ENCODE measurements at regions not wholly inside any gene's neighbourhood (a gene's known extent, or its start where the extent isn't known, plus 50 kb on each side); places are given as distances from the start of the nearest gene placed in this dataset.

DNA sequence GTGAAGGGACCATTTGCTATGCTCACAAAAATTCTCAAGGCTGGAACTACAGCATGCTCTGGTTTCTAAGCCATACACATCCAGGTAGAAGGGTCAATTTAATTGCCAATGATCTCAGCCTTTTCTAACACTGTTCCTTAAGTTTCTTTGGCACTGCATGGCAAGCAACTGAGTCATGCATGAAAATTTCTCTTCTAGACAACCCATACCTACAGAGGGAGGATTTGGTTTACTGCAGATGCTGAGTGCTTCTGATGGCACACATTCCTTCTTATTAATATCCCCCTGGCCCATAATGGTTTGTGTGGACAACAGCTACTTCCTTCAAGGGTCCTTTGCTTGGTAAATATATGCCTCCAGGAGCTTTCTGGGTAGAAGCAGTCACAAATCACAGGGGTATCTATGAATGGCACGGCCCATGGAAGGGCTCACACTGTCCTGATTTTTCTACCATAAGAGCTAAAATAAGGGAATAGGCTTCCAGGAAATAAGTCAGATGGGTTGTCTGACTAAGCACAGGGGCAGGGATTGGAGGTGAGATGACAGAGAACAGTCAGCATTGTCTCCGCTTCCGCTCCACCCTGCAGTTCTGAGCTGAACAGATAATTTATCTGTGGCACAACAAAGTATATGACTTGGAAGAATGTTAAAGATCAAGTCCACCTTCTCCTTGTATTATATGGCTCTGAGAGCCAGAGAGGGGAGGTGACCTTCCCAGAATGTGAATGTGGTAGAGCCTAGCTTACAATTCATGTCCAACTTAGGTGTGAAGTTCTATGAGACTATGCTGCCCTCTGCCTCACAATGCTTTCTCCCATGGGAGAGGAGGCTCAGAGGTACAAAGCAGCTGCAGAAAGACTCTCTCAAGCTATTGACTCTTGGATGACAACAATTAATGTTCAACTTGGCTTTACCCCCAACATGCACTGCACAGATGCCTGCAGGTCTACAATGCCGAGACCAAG lies 199.2 kb upstream of the TNP1 start:
- DNase-seq (ENCODE audit: extremely low spot score), result no peak
- ChIA-PET POLR2A (no interaction called here), CTCF (interaction anchor here (0.8 to 1.3 kb wide), 3 partner anchors 8 to 27 kb away, joined by 3 to 4 read pairs (median 3); no protein-coding TSS in a partner anchor)
- TF ChIP-seq, protein P1, sequence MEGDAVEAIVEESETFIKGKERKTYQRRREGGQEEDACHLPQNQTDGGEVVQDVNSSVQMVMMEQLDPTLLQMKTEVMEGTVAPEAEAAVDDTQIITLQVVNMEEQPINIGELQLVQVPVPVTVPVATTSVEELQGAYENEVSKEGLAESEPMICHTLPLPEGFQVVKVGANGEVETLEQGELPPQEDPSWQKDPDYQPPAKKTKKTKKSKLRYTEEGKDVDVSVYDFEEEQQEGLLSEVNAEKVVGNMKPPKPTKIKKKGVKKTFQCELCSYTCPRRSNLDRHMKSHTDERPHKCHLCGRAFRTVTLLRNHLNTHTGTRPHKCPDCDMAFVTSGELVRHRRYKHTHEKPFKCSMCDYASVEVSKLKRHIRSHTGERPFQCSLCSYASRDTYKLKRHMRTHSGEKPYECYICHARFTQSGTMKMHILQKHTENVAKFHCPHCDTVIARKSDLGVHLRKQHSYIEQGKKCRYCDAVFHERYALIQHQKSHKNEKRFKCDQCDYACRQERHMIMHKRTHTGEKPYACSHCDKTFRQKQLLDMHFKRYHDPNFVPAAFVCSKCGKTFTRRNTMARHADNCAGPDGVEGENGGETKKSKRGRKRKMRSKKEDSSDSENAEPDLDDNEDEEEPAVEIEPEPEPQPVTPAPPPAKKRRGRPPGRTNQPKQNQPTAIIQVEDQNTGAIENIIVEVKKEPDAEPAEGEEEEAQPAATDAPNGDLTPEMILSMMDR (IDR thresholded peaks at IDR 0.05; ENCODE audit: control extremely low read depth, extremely low read depth, low read depth, missing control alignments), result no peak

DNA sequence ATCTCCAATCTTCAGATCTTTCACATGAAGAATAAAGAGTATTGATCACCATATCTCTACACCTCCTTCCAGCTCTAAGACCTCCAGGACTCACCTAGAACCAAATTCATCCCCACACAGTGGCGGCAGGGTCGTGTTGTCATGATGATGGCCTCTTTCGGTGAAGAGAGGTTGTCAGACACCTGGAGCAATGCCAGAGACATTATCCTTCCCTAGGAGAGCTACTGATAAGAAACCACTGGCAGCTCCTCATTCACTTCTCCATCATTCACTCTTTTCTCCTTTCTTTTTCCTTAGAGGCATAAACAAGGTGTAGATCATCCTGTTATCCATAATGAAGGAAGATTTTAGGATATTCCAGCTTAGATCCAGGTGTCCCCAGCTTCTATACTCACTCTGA lies 197.9 kb upstream of the TNP1 start:
- ChIA-PET CTCF (interaction anchor here (1.1 kb wide), 1 partner anchor 14 kb away, joined by 3 read pairs; no protein-coding TSS in a partner anchor), POLR2A (no interaction called here)
- no peak for DNase-seq (ENCODE audit: extremely low spot score)
- TF ChIP-seq, protein P1 (IDR thresholded peaks at IDR 0.05; ENCODE audit: control extremely low read depth, extremely low read depth, low read depth, missing control alignments), result no peak

DNA sequence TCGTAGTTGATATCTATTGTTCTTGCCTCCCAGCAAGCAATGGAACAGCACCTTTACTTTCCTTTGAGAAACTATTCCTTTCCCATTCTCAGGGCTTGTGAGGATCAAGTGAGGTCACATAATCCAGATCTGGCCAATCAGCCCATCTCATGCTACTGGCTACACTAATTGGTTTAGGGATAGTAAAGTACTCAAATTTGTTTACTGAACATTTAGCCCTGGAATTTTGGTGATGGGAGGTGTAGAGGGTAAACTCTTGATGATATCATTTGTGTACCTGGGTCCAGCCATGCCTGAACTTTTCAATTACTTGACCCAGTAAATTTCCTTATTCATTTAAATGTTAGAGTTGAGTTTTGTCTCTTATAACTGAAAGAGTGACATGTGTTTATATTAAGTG lies 195.8 kb upstream of the TNP1 start:
- TF ChIP-seq, protein P1 (IDR thresholded peaks at IDR 0.05; ENCODE audit: control extremely low read depth, extremely low read depth, low read depth, missing control alignments), result no peak
- POLR2A ChIA-PET, result no interaction called here
- CTCF ChIA-PET, result no interaction called here
- DNase-seq (ENCODE audit: extremely low spot score), result no peak

DNA sequence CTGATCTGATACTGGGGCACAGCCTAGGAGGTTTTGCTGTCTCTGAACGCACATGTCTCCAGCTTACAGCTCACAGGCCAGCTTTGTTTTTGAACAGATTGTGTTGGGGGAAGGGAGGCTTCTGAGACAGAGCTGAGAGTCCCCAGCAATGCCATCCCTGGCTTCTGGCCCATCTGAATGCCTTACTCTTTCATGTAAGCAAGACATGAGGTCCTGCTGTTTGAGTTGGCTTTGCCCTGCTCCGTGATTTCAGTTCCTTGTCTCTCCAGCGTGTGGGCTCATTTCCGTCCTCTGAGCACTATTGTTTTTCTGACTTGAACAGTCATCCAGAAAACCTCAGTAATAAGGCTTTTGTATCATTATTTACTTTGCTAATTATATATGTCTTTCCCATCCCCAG lies 194.9 kb upstream of the TNP1 start:
- POLR2A ChIA-PET, result no interaction called here
- TF ChIP-seq, protein P1 (IDR thresholded peaks at IDR 0.05; ENCODE audit: control extremely low read depth, extremely low read depth, low read depth, missing control alignments), result no peak
- no peak for DNase-seq (ENCODE audit: extremely low spot score)
- CTCF ChIA-PET, result no interaction called here

DNA sequence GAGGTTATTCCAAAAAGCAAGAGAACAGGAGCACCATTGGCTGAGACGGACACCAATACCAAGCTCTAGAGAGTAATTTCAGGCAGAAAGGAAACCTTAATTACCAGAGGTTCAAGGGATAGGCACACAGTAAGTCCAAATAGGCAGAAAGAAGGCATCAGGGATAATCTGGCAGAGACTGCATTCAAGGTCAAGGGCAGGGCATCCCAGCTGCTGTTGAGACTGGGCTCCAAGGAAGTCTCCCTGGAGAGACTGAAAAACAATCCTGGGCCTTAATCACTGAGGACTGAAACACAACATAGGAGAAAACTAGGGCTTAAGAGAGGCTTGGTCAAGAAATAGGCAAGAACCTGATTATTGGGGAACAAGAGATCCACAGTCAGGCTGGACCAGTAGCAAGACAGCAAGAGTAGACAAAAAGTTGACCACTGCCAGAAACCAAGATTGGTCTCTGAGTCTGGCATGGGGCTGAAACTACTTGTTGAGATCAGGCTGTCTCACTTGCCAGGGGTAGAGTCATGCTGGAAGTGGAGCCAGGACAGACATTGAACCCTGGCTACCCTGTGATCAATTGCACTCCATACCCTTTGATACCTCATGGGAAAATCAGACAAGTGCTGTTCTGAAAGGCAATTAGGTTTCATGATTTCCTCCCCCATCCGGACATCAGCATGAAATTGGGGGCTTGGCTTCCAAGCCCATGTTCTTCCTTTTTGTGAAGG lies 193.2 kb upstream of the TNP1 start:
- TF ChIP-seq, protein P1 (IDR thresholded peaks at IDR 0.05; ENCODE audit: control extremely low read depth, extremely low read depth, low read depth, missing control alignments), result no peak
- POLR2A ChIA-PET, result no interaction called here
- no peak for DNase-seq (ENCODE audit: extremely low spot score)
- CTCF ChIA-PET, result interaction anchor here (1.6 kb wide), 1 partner anchor 9 kb away, joined by 3 read pairs; no protein-coding TSS in a partner anchor

DNA sequence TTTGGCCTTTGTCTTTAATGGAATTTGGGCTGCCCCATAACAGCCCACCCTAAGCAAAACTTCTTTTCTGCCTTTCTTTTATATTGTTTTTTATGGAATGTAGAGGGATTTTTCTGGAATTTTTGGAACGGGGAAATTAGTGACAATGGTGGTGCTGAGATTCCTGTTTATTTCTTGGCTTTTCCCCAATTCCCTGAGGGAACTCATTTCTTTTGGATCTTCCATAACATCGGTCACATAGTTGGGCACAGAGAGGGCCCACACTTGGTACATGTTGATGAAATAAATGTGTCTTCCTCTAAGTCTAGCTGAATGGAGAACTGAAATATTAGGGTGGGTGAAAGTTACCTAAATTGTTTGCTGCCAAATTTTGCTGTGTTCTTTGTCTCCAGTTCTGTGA lies 191.6 kb upstream of the TNP1 start:
- ChIA-PET CTCF (interaction anchor here (1.1 to 1.6 kb wide), 2 partner anchors 8 to 11 kb away, joined by 3 to 4 read pairs; no protein-coding TSS in a partner anchor), POLR2A (no interaction called here)
- TF ChIP-seq, protein P1 (IDR thresholded peaks at IDR 0.05; ENCODE audit: control extremely low read depth, extremely low read depth, low read depth, missing control alignments), result no peak
- no peak for DNase-seq (ENCODE audit: extremely low spot score)

All from GM10248 (cell line).